KMS-11 (cell line): ENCODE measurements at regions not wholly inside any gene's neighbourhood (a gene's known extent, or its start where the extent isn't known, plus 50 kb on each side); places are given as distances from the start of the nearest gene placed in this dataset.

ENCODE experiments used
- H2AFZ ChIP-seq: fragments of 200-600 bp; sonication (generic); 2 replicates; pipeline ENCODE4 v1.6.1; 2016; ENCODE audit warnings: antibody characterized with exemption, mixed run types, low read depth
- H3K27ac ChIP-seq: fragments of 200-600 bp; sonication (generic); 2 replicates; pipeline ENCODE4 v1.6.1; 2016; ENCODE audit warnings: mild to moderate bottlenecking, mixed run types
- H3K27me3 ChIP-seq: fragments of 200-600 bp; sonication (generic); 2 replicates; pipeline ENCODE4 v1.6.1; 2017; ENCODE audit warnings: mild to moderate bottlenecking, low read depth, mixed run types, moderate library complexity; ENCODE audit not compliant: insufficient read depth
- H3K36me3 ChIP-seq: fragments of 200-600 bp; sonication (generic); 2 replicates; pipeline ENCODE4 v1.6.1; 2017; ENCODE audit warnings: mild to moderate bottlenecking, mixed run types; ENCODE audit not compliant: insufficient read depth
- H3K4me1 ChIP-seq: fragments of 200-600 bp; sonication (generic); 2 replicates; pipeline ENCODE4 v1.6.1; 2016; ENCODE audit warnings: mild to moderate bottlenecking, low read depth, mixed run types; ENCODE audit not compliant: poor library complexity, severe bottlenecking
- H3K4me2 ChIP-seq: fragments of 200-600 bp; sonication (generic); 2 replicates; pipeline ENCODE4 v1.7.0; 2016; ENCODE audit warnings: mild to moderate bottlenecking, mixed run types
- H3K4me3 ChIP-seq: fragments of 200-600 bp; sonication (generic); IDR thresholded peaks from 2 replicates; pipeline ENCODE4 v1.6.1; 2017; ENCODE audit warnings: low read depth, low read length, mixed read lengths; ENCODE audit not compliant: insufficient read depth
- H3K79me2 ChIP-seq: fragments of 200-600 bp; sonication (generic); 2 replicates; pipeline ENCODE4 v1.6.1; 2016; ENCODE audit warnings: low read depth, mixed run types; ENCODE audit not compliant: insufficient read depth
- H3K9ac ChIP-seq: fragments of 200-600 bp; sonication (generic); 2 replicates; pipeline ENCODE4 v1.6.1; 2016; ENCODE audit warnings: mild to moderate bottlenecking, mixed run types
- H4K20me1 ChIP-seq: fragments of 200-600 bp; sonication (generic); 2 replicates; pipeline ENCODE4 v1.6.1; 2016; ENCODE audit warnings: mild to moderate bottlenecking, mixed run types; ENCODE audit not compliant: insufficient read depth
- CTCF ChIP-seq: fragments of 200-600 bp; sonication (generic); conservative IDR thresholded peaks from 2 replicates; pipeline ENCODE4 v1.6.1; 2017; ENCODE audit warnings: low read depth, mild to moderate bottlenecking, antibody characterized with exemption, low read length, moderate library complexity, mixed read lengths

- no peaks in the 10 kb centered on the region for H3K79me2 ChIP-seq
- no peak overlapping the region for H3K9ac ChIP-seq
- no peak for TF ChIP-seq CTCF
- H3K4me1 ChIP-seq, result peaks cover 6% of the 10 kb centered on the region
- no peak overlapping the region for H3K27ac ChIP-seq
- H4K20me1 ChIP-seq, result no peaks in the 10 kb centered on the region
- H2AFZ ChIP-seq, result no peak overlapping the region
- no peaks in the 10 kb centered on the region for H3K36me3 ChIP-seq
- no peak overlapping the region for H3K4me2 ChIP-seq
- H3K27me3 ChIP-seq, result no peaks in the 10 kb centered on the region
- no peak overlapping the region for H3K4me3 ChIP-seq
These were observed 626.2 kb upstream of the TMPRSS15 start for GRCh38 chr21:19029816-19030215.

- Histone ChIP-seq H3K9ac (no peak overlapping the region), H3K79me2 (no peaks in the 10 kb centered on the region), H3K27me3 (no peaks in the 10 kb centered on the region), H3K4me2 (no peak overlapping the region), H3K4me3 (no peak overlapping the region), H3K27ac (no peak overlapping the region), H3K36me3 (no peaks in the 10 kb centered on the region), H2AFZ (no peak overlapping the region), H4K20me1 (no peaks in the 10 kb centered on the region), H3K4me1 (peaks cover 7% of the 10 kb centered on the region)
- TF ChIP-seq CTCF, result no peak
These were observed 628.4 kb upstream of the TMPRSS15 start for GRCh38 chr21:19031953-19032352.

GRCh38 chr21:19034041-19034440 is 630.5 kb upstream of the TMPRSS15 start:
- Histone ChIP-seq H3K4me3 (no peak overlapping the region), H3K9ac (no peak overlapping the region), H4K20me1 (no peaks in the 10 kb centered on the region), H3K27me3 (no peaks in the 10 kb centered on the region), H2AFZ (no peak overlapping the region), H3K4me1 (peaks cover 7% of the 10 kb centered on the region), H3K4me2 (no peak overlapping the region), H3K27ac (no peak overlapping the region), H3K36me3 (no peaks in the 10 kb centered on the region), H3K79me2 (no peaks in the 10 kb centered on the region)
- TF ChIP-seq CTCF, result no peak

GRCh38 chr21:19034560-19034959 is 631.0 kb upstream of the TMPRSS15 start:
- TF ChIP-seq CTCF, result no peak

More at GRCh38 chr21:19034560-19034959, 631.0 kb upstream of the TMPRSS15 start:
- Histone ChIP-seq H3K4me2 (peak overlapping the region; percentile 5; the same call in 1 of the 2 replicates), H2AFZ (no peak overlapping the region), H3K36me3 (no peaks in the 10 kb centered on the region), H3K27me3 (no peaks in the 10 kb centered on the region), H3K4me1 (peaks cover 7% of the 10 kb centered on the region), H3K9ac (no peak overlapping the region), H4K20me1 (no peaks in the 10 kb centered on the region), H3K27ac (no peak overlapping the region), H3K79me2 (no peaks in the 10 kb centered on the region), H3K4me3 (no peak overlapping the region)
